GM12874 (cell line): ENCODE measurements at regions not wholly inside any gene's neighbourhood (a gene's known extent, or its start where the extent isn't known, plus 50 kb on each side); places are given as distances from the start of the nearest gene placed in this dataset.

Experiments
- CTCF ChIP-seq: IDR thresholded peaks from 2 replicates; pipeline ENCODE4 v1.5.1; 2011; ENCODE audit warnings: low read depth, mild to moderate bottlenecking, control low read depth, low read length, moderate library complexity; ENCODE audit not compliant: insufficient read depth

GRCh38 chr15:96042734-96043224 is 287.7 kb upstream of the NR2F2 start:
- no peak for TF ChIP-seq CTCF

- TF ChIP-seq CTCF, result no peak
These were observed 286.8 kb upstream of the NR2F2 start for GRCh38 chr15:96043591-96044171.

- TF ChIP-seq CTCF, result no peak
These were observed 283.8 kb upstream of the NR2F2 start for GRCh38 chr15:96046620-96047240.

- no peak for TF ChIP-seq CTCF
These were observed 283.1 kb upstream of the NR2F2 start for GRCh38 chr15:96047255-96047931.

- TF ChIP-seq CTCF, result no peak
These were observed 281.2 kb upstream of the NR2F2 start for GRCh38 chr15:96049323-96049722.

- TF ChIP-seq CTCF, result no peak
These were observed 280.7 kb upstream of the NR2F2 start for GRCh38 chr15:96049766-96050165.

- no peak for TF ChIP-seq CTCF
These were observed 278.9 kb upstream of the NR2F2 start for GRCh38 chr15:96051598-96051997.
